ENCODE measurements at regions not wholly inside any gene's neighbourhood (a gene's known extent, or its start where the extent isn't known, plus 50 kb on each side); places are given as distances from the start of the nearest gene placed in this dataset.

- no peak for TF ChIP-seq MAFK (IDR thresholded peaks at IDR 0.05; ENCODE audit: low read depth, low read length)
- TF ChIP-seq CTCF (conservative IDR thresholded peaks at IDR 0.05; ENCODE audit: low read depth, low read length): no peak
- no peak for TF ChIP-seq RAD21 (IDR thresholded peaks at IDR 0.05; ENCODE audit: low read length)
- no peak for TF ChIP-seq POLR2A (IDR thresholded peaks at IDR 0.05; ENCODE audit: low read depth, low read length)
- no peak for TF ChIP-seq MAZ (IDR thresholded peaks at IDR 0.05; ENCODE audit: borderline replicate concordance, low read depth, low read length)
- no peak for TF ChIP-seq CHD1 (IDR thresholded peaks at IDR 0.05; ENCODE audit: low read depth, low read length)
- no peak for TF ChIP-seq MXI1 (IDR thresholded peaks at IDR 0.05; ENCODE audit: borderline replicate concordance, low read depth, low read length)
- no peak for TF ChIP-seq FOS (IDR thresholded peaks at IDR 0.05; ENCODE audit: low read depth, low read length)
- no peak for TF ChIP-seq USF2 (IDR thresholded peaks at IDR 0.05; ENCODE audit: low read depth, low read length)
- no peak for TF ChIP-seq CEBPB (IDR thresholded peaks at IDR 0.05; ENCODE audit: low read depth, low read length)
- no peak for TF ChIP-seq ELK1 (IDR thresholded peaks at IDR 0.05; ENCODE audit: borderline replicate concordance, low read depth, low read length)
Measured at GRCh38 chr5:89972901-89973300, 436.7 kb downstream of the CETN3 start.
